ENCODE measurements at regions not wholly inside any gene's neighbourhood (a gene's known extent, or its start where the extent isn't known, plus 50 kb on each side); places are given as distances from the start of the nearest gene placed in this dataset.
"Not testable (repeated sequence)": the region's sequence is repeated elsewhere in the genome, so short reads cannot be mapped to it uniquely, and the experiment has no call there.

DNA sequence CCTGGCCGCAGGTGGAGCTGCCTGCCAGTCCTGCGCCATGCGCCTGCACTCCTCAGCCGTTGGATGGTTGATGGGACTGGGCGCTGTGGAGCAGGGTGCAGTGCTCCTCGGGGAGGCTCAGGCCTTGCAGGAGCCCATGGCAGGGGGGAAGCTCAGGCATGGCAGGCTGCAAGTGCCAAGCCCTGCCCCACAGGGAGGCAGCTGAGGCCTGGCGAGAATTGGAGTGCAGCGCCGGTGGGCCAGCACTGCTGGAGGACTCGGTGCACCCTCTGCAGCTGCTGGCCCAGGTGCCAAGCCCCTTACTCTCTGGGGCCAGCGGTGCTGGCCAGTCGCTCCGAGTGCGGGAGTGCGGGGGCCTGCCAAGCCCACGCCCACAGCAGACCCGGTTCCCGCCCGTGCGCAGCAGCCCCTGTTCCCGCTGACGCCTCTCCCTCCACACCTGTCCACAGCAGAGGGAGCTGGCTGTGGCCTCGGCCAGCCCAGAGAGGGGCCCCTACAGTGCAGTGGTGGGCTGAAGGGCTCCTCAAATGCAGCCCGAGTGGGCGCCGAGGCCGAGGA, 275.9 kb upstream of the FRG1 start:
- Histone ChIP-seq H3K27ac (ENCODE audit: low read length) (no peak overlapping the region), H3K4me3 (ENCODE audit: low read length) (no peak overlapping the region), H3K9me3 (replicated peaks; ENCODE audit: control insufficient read depth, low read depth, low read length) (peaks cover 4% of the 10 kb centered on the region), H3K4me1 (ENCODE audit: control insufficient read depth, insufficient read depth, low read length) (peaks cover 5% of the 10 kb centered on the region), H3K36me3 (ENCODE audit: control insufficient read depth, insufficient read depth, low read length) (no peaks in the 10 kb centered on the region), H3K27me3 (ENCODE audit: control insufficient read depth, insufficient read depth, low read length) (no peaks in the 10 kb centered on the region)
- 88% methylated on average over 21 of the region's 27 CpGs for whole genome bisulfite sequencing (ENCODE audit: insufficient coverage)
- DNase-seq: no peak

DNA sequence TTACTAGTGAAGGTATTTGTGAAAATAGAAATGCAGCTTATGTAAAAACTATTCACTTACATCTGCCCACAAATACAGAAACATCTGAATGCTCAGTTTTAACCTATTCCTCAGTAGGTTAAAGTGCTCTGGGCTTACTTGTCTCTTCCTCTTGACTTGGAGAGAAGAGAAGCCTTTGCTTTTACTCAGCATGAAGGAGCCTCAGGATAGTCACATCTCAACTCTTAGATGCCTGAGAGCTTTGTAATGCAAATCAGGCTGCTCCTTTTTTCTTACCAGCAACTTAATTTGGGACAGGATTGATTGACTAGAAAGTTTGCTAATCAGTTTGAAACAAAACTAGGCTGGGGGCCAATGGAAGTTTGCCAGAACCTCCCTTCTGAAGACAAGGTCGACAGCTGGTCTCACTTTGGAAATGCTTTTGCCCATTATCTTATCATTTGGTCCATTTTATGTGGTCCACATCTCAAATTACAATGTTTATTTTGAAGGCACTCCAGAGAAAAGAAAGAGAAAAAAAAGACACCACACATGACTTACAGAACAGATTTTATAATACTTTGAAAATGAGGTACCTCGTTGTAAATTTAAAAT, 274.9 kb upstream of the FRG1 start:
- not testable (repeated sequence) for H3K4me3 ChIP-seq (ENCODE audit: low read length); DNase-seq; H3K4me1 ChIP-seq (ENCODE audit: control insufficient read depth, insufficient read depth, low read length); H3K27ac ChIP-seq (ENCODE audit: low read length); H3K27me3 ChIP-seq (ENCODE audit: control insufficient read depth, insufficient read depth, low read length); H3K9me3 ChIP-seq (replicated peaks; ENCODE audit: control insufficient read depth, low read depth, low read length); H3K36me3 ChIP-seq (ENCODE audit: control insufficient read depth, insufficient read depth, low read length)
- WGBS (ENCODE audit: insufficient coverage): no CpG with 5 or more reads among the region's 2 CpGs

DNA sequence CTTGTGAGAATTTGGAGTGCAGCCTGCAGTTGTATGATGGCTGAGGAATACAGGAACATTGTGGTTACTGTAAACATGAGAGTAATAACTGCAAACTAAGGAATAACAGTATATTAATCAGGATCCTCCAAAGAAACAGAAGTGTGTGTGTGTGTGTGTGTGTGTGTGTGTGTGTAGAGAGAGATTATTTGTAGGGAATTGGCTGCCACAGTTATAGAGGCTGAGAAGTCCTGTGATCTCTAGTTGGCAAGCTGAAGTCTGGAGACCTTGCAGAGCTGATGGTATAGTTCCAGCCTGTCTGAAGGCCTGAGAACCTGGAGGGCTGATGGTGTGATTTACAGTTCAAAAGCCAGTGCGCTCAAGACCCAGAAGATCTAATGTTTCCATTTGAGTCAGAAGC, 273.3 kb upstream of the FRG1 start:
- H3K27ac ChIP-seq (ENCODE audit: low read length); H3K4me1 ChIP-seq (ENCODE audit: control insufficient read depth, insufficient read depth, low read length); H3K27me3 ChIP-seq (ENCODE audit: control insufficient read depth, insufficient read depth, low read length); H3K9me3 ChIP-seq (replicated peaks; ENCODE audit: control insufficient read depth, low read depth, low read length); DNase-seq; H3K4me3 ChIP-seq (ENCODE audit: low read length); H3K36me3 ChIP-seq (ENCODE audit: control insufficient read depth, insufficient read depth, low read length): not testable (repeated sequence)
- no CpG with 5 or more reads among the region's 1 CpG for WGBS (ENCODE audit: insufficient coverage)

- H3K9me3 ChIP-seq (replicated peaks; ENCODE audit: control insufficient read depth, low read depth, low read length): not testable (repeated sequence)
These were observed 242.9 kb upstream of the FRG1 start for GRCh38 chr4:189697675-189698245.

GRCh38 chr4:189703000-189703399, 237.7 kb upstream of the FRG1 start:
- H3K27ac ChIP-seq (ENCODE audit: low read length); H3K4me3 ChIP-seq (ENCODE audit: low read length); H3K36me3 ChIP-seq (ENCODE audit: control insufficient read depth, insufficient read depth, low read length); H3K4me1 ChIP-seq (ENCODE audit: control insufficient read depth, insufficient read depth, low read length); H3K27me3 ChIP-seq (ENCODE audit: control insufficient read depth, insufficient read depth, low read length); DNase-seq; H3K9me3 ChIP-seq (replicated peaks; ENCODE audit: control insufficient read depth, low read depth, low read length): not testable (repeated sequence)
- WGBS (ENCODE audit: insufficient coverage): no CpG with 5 or more reads among the region's 3 CpGs

More at GRCh38 chr4:189697675-189698245, 242.9 kb upstream of the FRG1 start:
- not testable (repeated sequence) for H3K36me3 ChIP-seq (ENCODE audit: control insufficient read depth, insufficient read depth, low read length); H3K27me3 ChIP-seq (ENCODE audit: control insufficient read depth, insufficient read depth, low read length); H3K4me3 ChIP-seq (ENCODE audit: low read length); H3K27ac ChIP-seq (ENCODE audit: low read length); H3K4me1 ChIP-seq (ENCODE audit: control insufficient read depth, insufficient read depth, low read length); DNase-seq
- WGBS (ENCODE audit: insufficient coverage): no CpG with 5 or more reads among the region's 8 CpGs

DNA sequence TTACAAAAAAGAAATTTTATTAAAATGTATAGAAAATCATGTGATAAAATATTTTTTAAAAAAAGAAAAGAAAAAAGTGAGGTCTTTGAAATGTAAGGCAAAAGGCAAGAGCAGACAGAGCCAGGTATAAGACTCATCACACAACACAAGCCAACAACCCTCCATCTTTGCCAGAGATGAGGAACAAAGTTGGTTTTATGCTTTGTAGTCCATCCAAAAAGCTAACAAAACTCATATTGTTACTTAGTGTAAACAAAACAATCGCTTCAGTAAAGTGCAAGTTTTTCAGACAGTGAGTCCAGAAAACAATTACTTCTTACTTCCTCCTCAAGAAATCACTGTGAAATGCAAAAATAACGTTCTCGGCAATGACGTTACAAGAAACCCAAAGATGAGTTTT, 233.9 kb upstream of the FRG1 start:
- not testable (repeated sequence) for H3K4me3 ChIP-seq (ENCODE audit: low read length); H3K27me3 ChIP-seq (ENCODE audit: control insufficient read depth, insufficient read depth, low read length); H3K27ac ChIP-seq (ENCODE audit: low read length); DNase-seq; H3K36me3 ChIP-seq (ENCODE audit: control insufficient read depth, insufficient read depth, low read length); H3K4me1 ChIP-seq (ENCODE audit: control insufficient read depth, insufficient read depth, low read length); H3K9me3 ChIP-seq (replicated peaks; ENCODE audit: control insufficient read depth, low read depth, low read length)
- WGBS (ENCODE audit: insufficient coverage): no CpG with 5 or more reads among the region's 4 CpGs

- DNase-seq; H3K36me3 ChIP-seq (ENCODE audit: control insufficient read depth, insufficient read depth, low read length); H3K27ac ChIP-seq (ENCODE audit: low read length); H3K4me1 ChIP-seq (ENCODE audit: control insufficient read depth, insufficient read depth, low read length); H3K4me3 ChIP-seq (ENCODE audit: low read length); H3K9me3 ChIP-seq (replicated peaks; ENCODE audit: control insufficient read depth, low read depth, low read length); H3K27me3 ChIP-seq (ENCODE audit: control insufficient read depth, insufficient read depth, low read length): not testable (repeated sequence)
- WGBS (ENCODE audit: insufficient coverage): no CpG with 5 or more reads among the region's 1 CpG
These were observed 233.4 kb upstream of the FRG1 start for GRCh38 chr4:189707227-189707626.

- DNase-seq; H3K27ac ChIP-seq (ENCODE audit: low read length); H3K27me3 ChIP-seq (ENCODE audit: control insufficient read depth, insufficient read depth, low read length); H3K4me3 ChIP-seq (ENCODE audit: low read length); H3K9me3 ChIP-seq (replicated peaks; ENCODE audit: control insufficient read depth, low read depth, low read length); H3K36me3 ChIP-seq (ENCODE audit: control insufficient read depth, insufficient read depth, low read length); H3K4me1 ChIP-seq (ENCODE audit: control insufficient read depth, insufficient read depth, low read length): not testable (repeated sequence)
- no CpG with 5 or more reads among the region's 3 CpGs for WGBS (ENCODE audit: insufficient coverage)
These were observed 228.7 kb upstream of the FRG1 start for GRCh38 chr4:189711956-189712355.

DNA sequence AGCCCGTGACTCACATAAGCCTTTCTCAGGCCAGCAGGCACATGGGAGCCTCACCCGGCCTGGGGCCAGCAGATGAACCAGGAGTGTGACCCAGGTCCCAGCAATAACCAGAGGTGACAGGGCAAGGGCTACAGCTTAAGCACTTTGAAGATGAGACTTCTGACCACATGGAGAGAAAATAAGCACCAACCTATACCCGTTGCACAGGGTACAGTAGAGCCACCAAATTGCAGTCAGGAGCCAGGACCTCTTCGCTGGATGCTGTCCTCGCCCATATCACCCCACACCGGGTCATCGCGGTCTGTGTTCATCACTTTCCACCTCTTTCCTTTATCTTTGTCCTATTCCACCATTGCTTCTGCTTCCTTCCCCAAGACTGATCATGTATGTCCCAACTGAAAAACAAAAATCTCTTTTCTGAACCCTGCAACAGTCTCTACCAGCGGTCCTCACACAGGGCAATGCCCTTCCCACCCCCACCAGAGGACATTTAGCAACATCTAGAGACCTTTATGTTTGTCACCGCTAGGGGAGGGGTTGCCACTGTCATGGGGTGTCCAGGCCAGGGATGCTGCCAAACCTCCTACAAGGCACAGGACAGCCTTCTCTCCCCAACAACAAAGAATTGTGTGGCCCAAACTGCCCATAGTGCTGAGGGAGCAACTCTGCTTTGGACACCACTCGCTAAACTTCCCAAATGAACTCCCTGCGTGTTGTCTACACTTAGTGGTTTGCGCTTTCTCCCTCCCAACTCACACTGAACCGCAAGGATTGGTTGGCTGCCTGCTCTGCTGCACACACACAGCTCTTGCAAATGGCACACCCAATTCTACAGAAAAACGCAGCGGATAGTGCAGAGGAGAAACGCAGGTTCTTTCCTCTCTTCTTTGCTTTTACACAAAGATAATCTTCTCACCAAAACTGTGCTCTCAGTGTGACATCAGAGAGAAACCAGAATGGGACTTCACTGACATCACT, 219.4 kb upstream of the FRG1 start:
- not testable (repeated sequence) for H3K27me3 ChIP-seq (ENCODE audit: control insufficient read depth, insufficient read depth, low read length); DNase-seq; H3K36me3 ChIP-seq (ENCODE audit: control insufficient read depth, insufficient read depth, low read length); H3K4me1 ChIP-seq (ENCODE audit: control insufficient read depth, insufficient read depth, low read length); H3K27ac ChIP-seq (ENCODE audit: low read length); H3K4me3 ChIP-seq (ENCODE audit: low read length); H3K9me3 ChIP-seq (replicated peaks; ENCODE audit: control insufficient read depth, low read depth, low read length)
- WGBS (ENCODE audit: insufficient coverage): 82% methylated on average over 11 of the region's 17 CpGs

- H3K36me3 ChIP-seq (ENCODE audit: control insufficient read depth, insufficient read depth, low read length); DNase-seq; H3K4me1 ChIP-seq (ENCODE audit: control insufficient read depth, insufficient read depth, low read length); H3K27ac ChIP-seq (ENCODE audit: low read length); H3K27me3 ChIP-seq (ENCODE audit: control insufficient read depth, insufficient read depth, low read length); H3K4me3 ChIP-seq (ENCODE audit: low read length); H3K9me3 ChIP-seq (replicated peaks; ENCODE audit: control insufficient read depth, low read depth, low read length): not testable (repeated sequence)
- WGBS (ENCODE audit: insufficient coverage): 57% methylated on average over 7 of the region's 23 CpGs
These were observed 218.2 kb upstream of the FRG1 start for GRCh38 chr4:189722324-189723003.
